Omental fat pad (tissue), 3 donors: ENCODE measurements at regions not wholly inside any gene's neighbourhood (a gene's known extent, or its start where the extent isn't known, plus 50 kb on each side); places are given as distances from the start of the nearest gene placed in this dataset.

ENCODE experiments used
- ATAC-seq: fragments of 150-250 bp; one replicate; pipeline ENCODE4 v1.9.1; 2016; ENCODE audit warnings: mild to moderate bottlenecking, moderate library complexity; ENCODE audit not compliant: low FRiP score
- DNase-seq: peaks from one replicate; pipeline ENCODE4 v3.0.0-alpha.2; 2019; ENCODE audit warnings: low spot score
- TF ChIP-seq, protein P1 (sequence below), 3 donors: fragments of 450-650 bp; IDR thresholded peaks; one replicate each; pipeline ENCODE4 v1.5.1; 2016 to 2017; ENCODE audit warnings: antibody characterized with exemption in 3 of 3, mild to moderate bottlenecking in 3 of 3, moderate library complexity in 2 of 3

DNA sequence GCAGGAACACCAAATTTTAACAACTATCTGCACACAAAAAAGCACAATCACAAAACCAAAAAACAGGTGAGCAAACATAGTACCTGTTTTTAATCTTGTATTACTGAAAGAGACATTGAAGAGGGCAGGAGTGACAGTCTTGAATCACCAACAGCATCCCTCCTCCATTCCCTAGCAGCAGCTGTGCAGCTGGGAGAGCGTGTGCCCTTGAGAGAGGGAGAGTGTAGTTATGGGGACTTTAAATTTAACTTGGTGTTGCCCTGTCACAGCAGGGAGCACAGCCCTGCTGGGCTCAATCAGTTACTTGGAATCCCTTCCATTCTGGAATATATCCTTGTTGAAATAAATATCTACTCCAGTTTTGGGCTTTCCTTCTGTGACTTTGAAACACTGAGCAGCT, 1938.7 kb upstream of the NUDT12 start:
- TF ChIP-seq, protein P1, sequence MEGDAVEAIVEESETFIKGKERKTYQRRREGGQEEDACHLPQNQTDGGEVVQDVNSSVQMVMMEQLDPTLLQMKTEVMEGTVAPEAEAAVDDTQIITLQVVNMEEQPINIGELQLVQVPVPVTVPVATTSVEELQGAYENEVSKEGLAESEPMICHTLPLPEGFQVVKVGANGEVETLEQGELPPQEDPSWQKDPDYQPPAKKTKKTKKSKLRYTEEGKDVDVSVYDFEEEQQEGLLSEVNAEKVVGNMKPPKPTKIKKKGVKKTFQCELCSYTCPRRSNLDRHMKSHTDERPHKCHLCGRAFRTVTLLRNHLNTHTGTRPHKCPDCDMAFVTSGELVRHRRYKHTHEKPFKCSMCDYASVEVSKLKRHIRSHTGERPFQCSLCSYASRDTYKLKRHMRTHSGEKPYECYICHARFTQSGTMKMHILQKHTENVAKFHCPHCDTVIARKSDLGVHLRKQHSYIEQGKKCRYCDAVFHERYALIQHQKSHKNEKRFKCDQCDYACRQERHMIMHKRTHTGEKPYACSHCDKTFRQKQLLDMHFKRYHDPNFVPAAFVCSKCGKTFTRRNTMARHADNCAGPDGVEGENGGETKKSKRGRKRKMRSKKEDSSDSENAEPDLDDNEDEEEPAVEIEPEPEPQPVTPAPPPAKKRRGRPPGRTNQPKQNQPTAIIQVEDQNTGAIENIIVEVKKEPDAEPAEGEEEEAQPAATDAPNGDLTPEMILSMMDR (IDR thresholded peaks at IDR 0.05) = no peak
- ATAC-seq (no peak), DNase-seq (no peak)

DNA sequence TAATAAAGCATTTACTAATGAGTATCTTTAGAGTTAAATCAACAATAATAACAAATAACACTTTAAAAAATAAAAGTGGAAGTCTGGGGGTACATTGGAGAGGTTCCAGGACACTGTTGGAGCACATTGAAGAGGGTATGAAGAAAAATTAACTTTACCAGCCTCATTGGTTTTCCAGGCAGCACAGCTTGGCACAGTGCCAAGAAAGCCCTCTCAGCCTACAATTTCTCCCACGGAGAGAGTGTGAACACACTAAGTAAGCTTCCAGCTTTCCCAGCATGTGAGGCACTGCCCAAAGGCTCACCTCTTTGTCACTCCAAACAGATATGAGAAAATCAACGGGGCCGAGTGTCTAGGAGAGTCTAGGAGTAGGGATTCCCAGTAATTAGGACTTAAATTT, 1912.8 kb upstream of the NUDT12 start:
- no peak for DNase-seq
- TF ChIP-seq, protein P1 (IDR thresholded peaks at IDR 0.05) = no peak
- no peak for ATAC-seq

DNA sequence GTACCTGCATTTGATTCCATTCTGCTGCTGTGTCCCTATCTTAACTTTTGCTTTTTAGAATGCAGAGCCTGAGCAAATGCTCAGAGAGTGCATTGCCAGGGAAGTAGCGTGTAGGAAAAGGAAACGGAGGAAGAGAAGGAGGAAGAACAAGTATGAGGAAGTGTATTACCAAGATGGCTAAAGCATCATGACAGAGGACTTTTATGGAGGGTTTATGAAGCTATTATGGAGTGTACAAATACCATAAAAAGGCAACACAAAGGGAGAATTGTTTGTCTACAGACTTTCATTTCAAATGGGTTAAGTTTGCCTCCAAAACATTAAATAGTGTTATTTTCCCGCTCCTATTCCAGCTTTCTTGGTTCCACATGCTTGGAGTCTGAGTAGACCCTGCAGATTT, 1899.8 kb upstream of the NUDT12 start:
- TF ChIP-seq, protein P1 (IDR thresholded peaks at IDR 0.05) = no peak
- ATAC-seq = no peak
- DNase-seq = no peak

DNA sequence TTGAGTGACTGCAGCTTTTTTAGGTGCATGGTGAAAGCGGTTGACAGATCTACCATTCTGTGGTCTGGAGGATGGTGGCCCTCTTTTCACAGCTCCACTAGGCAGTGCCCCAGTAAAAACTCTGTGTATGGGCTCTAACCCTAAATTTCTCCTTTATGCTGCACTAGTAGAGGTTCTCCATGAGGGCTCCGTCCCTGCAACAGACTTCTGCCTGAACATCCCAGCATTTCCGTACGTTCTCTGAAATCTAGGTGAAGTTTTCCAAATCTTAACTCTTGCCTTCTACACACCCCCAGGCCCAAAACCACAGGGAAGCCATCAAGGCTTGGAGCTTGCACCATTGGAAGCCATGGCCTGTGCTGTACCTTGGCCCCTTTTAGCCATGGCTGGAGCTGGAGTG, 1898.1 kb upstream of the NUDT12 start:
- TF ChIP-seq, protein P1 (IDR thresholded peaks at IDR 0.05) = no peak
- ATAC-seq (no peak), DNase-seq (no peak)

DNA sequence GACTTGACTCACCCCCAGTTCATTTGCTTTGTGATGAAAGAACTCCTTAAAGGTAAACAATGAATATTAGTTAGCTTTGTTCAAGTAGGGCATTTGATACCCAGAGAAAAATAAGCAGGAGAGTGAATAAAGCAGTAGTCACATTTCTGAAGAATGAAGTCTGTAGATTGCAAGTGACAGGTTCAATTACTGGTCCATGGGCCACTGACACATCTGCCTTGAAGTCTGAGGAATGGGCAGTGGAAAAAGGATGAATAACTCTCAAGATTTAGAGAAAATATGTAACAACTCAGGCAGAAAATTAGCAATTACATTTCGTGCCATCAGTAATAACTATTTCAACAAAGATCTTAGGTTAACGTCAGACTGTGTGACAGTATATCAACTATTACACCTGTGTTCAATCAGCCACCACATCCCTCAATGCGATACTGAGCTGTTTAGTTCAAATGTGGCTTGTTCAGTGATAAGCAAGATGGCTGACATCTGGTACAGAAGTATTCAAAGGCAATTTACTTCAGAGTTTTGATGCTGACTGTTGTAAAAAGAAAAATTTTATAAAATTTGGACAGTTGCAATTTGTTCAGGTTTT, 1890.7 kb upstream of the NUDT12 start:
- ATAC-seq = no peak

DNA sequence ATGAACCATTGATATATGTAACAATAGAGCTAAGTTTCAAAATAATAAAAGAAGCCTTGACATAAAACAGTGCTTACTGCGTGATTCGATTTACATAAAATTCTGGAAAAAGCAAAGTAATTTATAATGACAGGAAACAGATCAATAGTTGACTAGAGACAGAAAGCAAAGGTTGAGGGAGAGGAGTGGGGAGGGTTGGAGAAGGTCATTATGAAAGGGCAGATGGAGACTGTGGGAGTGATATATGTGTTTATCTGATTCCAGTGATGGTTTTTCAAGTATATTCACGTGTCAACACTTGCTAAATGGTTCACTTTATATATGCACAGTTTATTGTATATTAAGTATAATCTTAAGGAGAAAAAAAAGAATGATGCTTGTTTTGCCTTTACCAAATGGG, 1885.7 kb upstream of the NUDT12 start:
- DNase-seq = no peak

More for the DNA sequence above, 1890.7 kb upstream of the NUDT12 start:
- DNase-seq = no peak
- TF ChIP-seq, protein P1 (IDR thresholded peaks at IDR 0.05) = no peak

DNA sequence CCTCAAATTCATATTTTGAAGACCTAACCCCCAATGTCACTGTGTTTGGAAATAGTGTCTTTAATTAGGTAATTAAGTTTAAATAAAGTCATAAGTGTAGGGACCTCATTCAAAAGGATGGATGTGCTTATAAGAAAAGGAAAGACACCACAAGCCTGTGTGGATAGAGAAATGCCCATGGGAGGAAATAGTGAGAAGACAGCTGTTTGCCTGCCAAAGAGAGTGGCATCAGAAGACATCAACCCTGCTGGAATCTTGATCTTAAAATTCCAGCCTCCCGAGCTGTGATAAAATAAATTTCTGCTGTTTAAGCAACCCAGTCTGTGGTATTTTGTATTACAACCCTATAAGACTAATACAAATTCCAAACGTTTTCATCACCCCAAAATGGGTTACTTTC, 1867.9 kb upstream of the NUDT12 start:
- ATAC-seq (no peak), DNase-seq (no peak)
- TF ChIP-seq, protein P1 (IDR thresholded peaks at IDR 0.05) = no peak

More for the DNA sequence above, 1885.7 kb upstream of the NUDT12 start:
- TF ChIP-seq, protein P1 (IDR thresholded peaks at IDR 0.05) = no peak
- no peak for ATAC-seq
